MM.1S (cell line): ENCODE measurements at regions not wholly inside any gene's neighbourhood (a gene's known extent, or its start where the extent isn't known, plus 50 kb on each side); places are given as distances from the start of the nearest gene placed in this dataset.

Source experiments
- DNase-seq: peaks from one replicate; pipeline ENCODE4 v3.0.0-alpha.2; 2015
- H2AFZ ChIP-seq: fragments of 300-600 bp; sonication (generic); 2 replicates; pipeline ENCODE4 v1.6.0; 2016; ENCODE audit warnings: antibody characterized with exemption, low read length
- H3F3A ChIP-seq: fragments of 300-600 bp; sonication (generic); 2 replicates; pipeline ENCODE4 v1.6.1; 2016; ENCODE audit warnings: mild to moderate bottlenecking, antibody characterized with exemption, low read length, moderate library complexity, mixed read lengths; ENCODE audit not compliant: insufficient read depth
- H3K27ac ChIP-seq: fragments of 300-600 bp; sonication (generic); 2 replicates; pipeline ENCODE4 v1.5.1; 2016; ENCODE audit warnings: mild to moderate bottlenecking, low read length
- H3K27me3 ChIP-seq: fragments of 300-600 bp; sonication (generic); replicated peaks from 2 replicates; pipeline ENCODE4 v1.6.0; 2016; ENCODE audit warnings: low read length; ENCODE audit not compliant: insufficient read depth
- H3K36me3 ChIP-seq: fragments of 300-600 bp; sonication (generic); replicated peaks from 2 replicates; pipeline ENCODE4 v1.6.1; 2016; ENCODE audit warnings: mild to moderate bottlenecking, low read length, mixed read lengths; ENCODE audit not compliant: insufficient read depth
- H3K4me1 ChIP-seq: fragments of 300-600 bp; sonication (generic); 2 replicates; pipeline ENCODE4 v1.6.1; 2016; ENCODE audit warnings: low read length, mixed read lengths
- H3K4me2 ChIP-seq: fragments of 300-600 bp; sonication (generic); 2 replicates; pipeline ENCODE4 v1.6.0; 2016; ENCODE audit warnings: low read depth, low read length
- H3K4me3 ChIP-seq: fragments of 300-600 bp; sonication (generic); 2 replicates; pipeline ENCODE4 v1.5.1; 2016; ENCODE audit warnings: low read length, mixed read lengths
- H3K79me2 ChIP-seq: fragments of 300-600 bp; sonication (generic); 2 replicates; pipeline ENCODE4 v1.6.1; 2016; ENCODE audit warnings: mixed run types, low read length, mixed read lengths
- H3K9ac ChIP-seq: fragments of 300-600 bp; sonication (generic); 2 replicates; pipeline ENCODE4 v1.6.1; 2016; ENCODE audit warnings: low read length, mixed read lengths
- H3K9me2 ChIP-seq: fragments of 300-600 bp; sonication (generic); replicated peaks from 2 replicates; pipeline ENCODE4 v1.6.1; 2016; ENCODE audit warnings: mild to moderate bottlenecking, low read length, mixed read lengths; ENCODE audit not compliant: insufficient read depth
- H3K9me3 ChIP-seq: fragments of 300-600 bp; sonication (generic); replicated peaks from 2 replicates; pipeline ENCODE4 v1.6.1; 2016; ENCODE audit warnings: mild to moderate bottlenecking, low read length, mixed read lengths; ENCODE audit not compliant: insufficient read depth
- H4K20me1 ChIP-seq: fragments of 300-600 bp; sonication (generic); 2 replicates; pipeline ENCODE4 v1.6.1; 2016; ENCODE audit warnings: mild to moderate bottlenecking, low read length, moderate library complexity, mixed read lengths; ENCODE audit not compliant: insufficient read depth
- CTCF ChIP-seq: fragments of 300-600 bp; sonication (generic); IDR thresholded peaks from 2 replicates; pipeline ENCODE4 v1.5.1; 2016; ENCODE audit warnings: antibody characterized with exemption, low read length, mixed read lengths
- EZH2 ChIP-seq: fragments of 300-600 bp; sonication (generic); optimal IDR thresholded peaks from 2 replicates; pipeline ENCODE3; 2017; ENCODE audit warnings: low read depth, mild to moderate bottlenecking, antibody characterized with exemption, low read length, mixed read lengths
- EZH2phosphoT487 ChIP-seq: fragments of 300-600 bp; sonication (generic); IDR thresholded peaks from 2 replicates; pipeline ENCODE4 v1.6.1; 2018; ENCODE audit warnings: antibody characterized with exemption, low read length

- no peak overlapping the region for H2AFZ ChIP-seq
- no peak for TF ChIP-seq EZH2
- TF ChIP-seq EZH2phosphoT487: no peak
- no peak for TF ChIP-seq CTCF
- no peak for DNase-seq
These were observed 391.3 kb downstream of the FOXO1 start for GRCh38 chr13:40275155-40275554.

GRCh38 chr13:40275636-40276035, 390.8 kb downstream of the FOXO1 start:
- no peak for TF ChIP-seq EZH2phosphoT487
- TF ChIP-seq EZH2: no peak
- no peak for TF ChIP-seq CTCF
- Histone ChIP-seq H3K27me3 (no peaks in the 10 kb centered on the region), H3K4me3 (no peak overlapping the region), H3K9me2 (no peaks in the 10 kb centered on the region), H3K4me1 (no peaks in the 10 kb centered on the region), H3K9ac (no peak overlapping the region), H4K20me1 (no peaks in the 10 kb centered on the region), H3K27ac (no peak overlapping the region), H2AFZ (no peak overlapping the region), H3F3A (no peaks in the 10 kb centered on the region), H3K4me2 (no peak overlapping the region), H3K79me2 (no peaks in the 10 kb centered on the region), H3K9me3 (no peaks in the 10 kb centered on the region), H3K36me3 (no peaks in the 10 kb centered on the region)
- no peak for DNase-seq

More at GRCh38 chr13:40275155-40275554, 391.3 kb downstream of the FOXO1 start:
- Histone ChIP-seq H3K9ac (no peak overlapping the region), H3K27me3 (no peaks in the 10 kb centered on the region), H3K9me3 (no peaks in the 10 kb centered on the region), H3K9me2 (no peaks in the 10 kb centered on the region), H3K4me3 (no peak overlapping the region), H3K79me2 (no peaks in the 10 kb centered on the region), H3K4me1 (no peaks in the 10 kb centered on the region), H4K20me1 (no peaks in the 10 kb centered on the region), H3K36me3 (no peaks in the 10 kb centered on the region), H3K27ac (no peak overlapping the region), H3K4me2 (no peak overlapping the region), H3F3A (no peaks in the 10 kb centered on the region)

GRCh38 chr13:40283666-40284065, 382.8 kb downstream of the FOXO1 start:
- H4K20me1 ChIP-seq: no peaks in the 10 kb centered on the region
- no peak overlapping the region for H3K4me2 ChIP-seq
- H3K9ac ChIP-seq: no peak overlapping the region
- H3K36me3 ChIP-seq: no peaks in the 10 kb centered on the region
- TF ChIP-seq EZH2 (no peak), CTCF (no peak), EZH2phosphoT487 (no peak)
- H3K27me3 ChIP-seq: no peaks in the 10 kb centered on the region
- no peaks in the 10 kb centered on the region for H3K4me1 ChIP-seq
- H3K9me3 ChIP-seq: no peaks in the 10 kb centered on the region
- H3K4me3 ChIP-seq: no peak overlapping the region
- no peaks in the 10 kb centered on the region for H3K9me2 ChIP-seq
- no peaks in the 10 kb centered on the region for H3K79me2 ChIP-seq
- H3F3A ChIP-seq: no peaks in the 10 kb centered on the region
- no peak overlapping the region for H3K27ac ChIP-seq
- no peak for DNase-seq
- H2AFZ ChIP-seq: no peak overlapping the region
